Fibroblast of lung (primary cell): ENCODE measurements at regions not wholly inside any gene's neighbourhood (a gene's known extent, or its start where the extent isn't known, plus 50 kb on each side); places are given as distances from the start of the nearest gene placed in this dataset.
A peak's percentile ranks its signal among the peaks of the same experiment; 100 is the strongest.

Experiments used
- DNase-seq, 2 donors: peaks; one replicate each; pipeline versions ENCODE4 v3.0.0 to v3.0.0-alpha.2; 2010; ENCODE audit warnings: low read depth in 2 of 2
- H2AFZ ChIP-seq: 2 replicates; pipeline ENCODE4 v1.5.1; 2012; ENCODE audit warnings: low read length, control low read depth, inconsistent platforms
- H3K27ac ChIP-seq: 2 replicates; pipeline ENCODE4 v1.5.1; 2011; ENCODE audit warnings: low read length, control low read depth; ENCODE audit not compliant: insufficient read depth
- H3K27me3 ChIP-seq: 2 replicates; pipeline ENCODE4 v1.5.1; 2011; ENCODE audit warnings: mild to moderate bottlenecking, low read length; ENCODE audit not compliant: control insufficient read depth, insufficient read depth
- H3K36me3 ChIP-seq: 2 replicates; pipeline ENCODE4 v1.5.1; 2011; ENCODE audit warnings: low read length; ENCODE audit not compliant: control insufficient read depth, insufficient read depth
- H3K4me1 ChIP-seq: 2 replicates; pipeline ENCODE4 v1.5.1; 2011; ENCODE audit warnings: low read length; ENCODE audit not compliant: control insufficient read depth, insufficient read depth; ENCODE audit errors: extremely low read depth
- H3K4me2 ChIP-seq: 2 replicates; pipeline ENCODE4 v1.5.1; 2011; ENCODE audit warnings: low read length, control low read depth; ENCODE audit not compliant: insufficient read depth; ENCODE audit errors: extremely low read depth
- H3K4me3 ChIP-seq, 4 experiments: fragments of 200-600 bp in 1 of 4; sonication (generic) in 1 of 4; replicated peaks in 1 of 4; 2 replicates each; pipeline ENCODE4 v1.5.1; 2011 to 2016; ENCODE audit warnings: low read length in 4 of 4, low read depth in 3 of 4, mild to moderate bottlenecking in 3 of 4, control low read depth in 2 of 4, inconsistent platforms in 1 of 4, mixed read lengths in 1 of 4; ENCODE audit not compliant: insufficient read depth in 1 of 4; ENCODE audit errors: control extremely low read depth in 1 of 4
- H3K79me2 ChIP-seq: 2 replicates; pipeline ENCODE4 v1.5.1; 2012; ENCODE audit warnings: mild to moderate bottlenecking, low read length, inconsistent platforms; ENCODE audit not compliant: control insufficient read depth, insufficient read depth
- H3K9ac ChIP-seq: 2 replicates; pipeline ENCODE4 v1.5.1; 2011; ENCODE audit warnings: mild to moderate bottlenecking, low read length, control low read depth; ENCODE audit not compliant: insufficient read depth
- H3K9me3 ChIP-seq: 2 replicates; pipeline ENCODE4 v1.5.1; 2012; ENCODE audit warnings: low read depth, low read length; ENCODE audit not compliant: control insufficient read depth, insufficient read depth
- H4K20me1 ChIP-seq: 2 replicates; pipeline ENCODE4 v1.5.1; 2011; ENCODE audit warnings: low read length; ENCODE audit not compliant: control insufficient read depth, insufficient read depth; ENCODE audit errors: extremely low read depth
- EZH2 ChIP-seq: IDR thresholded peaks from 2 replicates; pipeline ENCODE4 v1.5.1; 2012; ENCODE audit warnings: low read length, control low read depth, mild to moderate bottlenecking; ENCODE audit errors: missing control alignments
- TF ChIP-seq, protein P1 (sequence below), 2 donors: IDR thresholded peaks in 1 of 2; conservative IDR thresholded peaks in 1 of 2; 1 replicate in 1 of 2; 2 replicates in 1 of 2; pipeline ENCODE4 v1.5.1; 2011 to 2012; ENCODE audit warnings: low read length in 2 of 2, control low read depth in 1 of 2, inconsistent platforms in 1 of 2, low read depth in 1 of 2, mild to moderate bottlenecking in 1 of 2

DNA sequence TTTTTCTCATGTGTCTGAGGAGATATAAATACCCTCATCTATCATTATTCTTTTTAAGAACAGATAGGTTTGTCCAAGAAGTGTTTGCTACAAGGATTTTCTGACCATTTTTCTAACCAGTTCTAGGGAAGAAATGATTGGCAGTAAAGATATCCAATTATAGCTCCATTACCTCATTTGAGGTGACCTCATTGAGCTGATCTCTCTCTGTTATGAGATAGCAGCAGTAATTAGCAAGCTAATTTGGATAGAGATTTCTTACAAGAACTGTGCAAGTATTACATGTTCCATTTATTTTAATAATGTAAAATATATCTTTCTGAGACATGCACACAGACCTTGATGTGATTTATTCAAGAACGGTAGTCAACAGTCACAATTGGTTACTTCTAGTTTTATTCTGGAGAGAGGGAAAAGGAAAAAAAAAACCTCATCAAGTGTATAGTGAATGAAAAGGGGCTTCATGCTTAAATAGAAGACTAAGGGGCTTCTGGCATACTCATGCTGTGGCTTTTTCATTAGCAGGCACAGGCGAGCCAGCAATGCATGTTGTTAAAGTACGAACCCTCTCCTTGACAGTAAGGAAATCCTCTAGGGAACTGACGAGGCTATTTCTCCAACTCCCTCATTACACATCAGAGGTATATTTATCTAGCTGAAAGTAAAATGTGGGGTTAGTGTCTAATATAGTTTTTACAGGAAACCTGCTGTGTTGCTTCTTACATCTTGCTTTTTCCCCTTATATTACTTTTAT, 127.3 kb downstream of the NUDT12 start:
- no peak overlapping the region for H3K4me2 ChIP-seq
- no peaks in the 10 kb centered on the region for H3K27me3 ChIP-seq
- H2AFZ ChIP-seq = no peak overlapping the region
- no peak for TF ChIP-seq EZH2
- TF ChIP-seq, protein P1, sequence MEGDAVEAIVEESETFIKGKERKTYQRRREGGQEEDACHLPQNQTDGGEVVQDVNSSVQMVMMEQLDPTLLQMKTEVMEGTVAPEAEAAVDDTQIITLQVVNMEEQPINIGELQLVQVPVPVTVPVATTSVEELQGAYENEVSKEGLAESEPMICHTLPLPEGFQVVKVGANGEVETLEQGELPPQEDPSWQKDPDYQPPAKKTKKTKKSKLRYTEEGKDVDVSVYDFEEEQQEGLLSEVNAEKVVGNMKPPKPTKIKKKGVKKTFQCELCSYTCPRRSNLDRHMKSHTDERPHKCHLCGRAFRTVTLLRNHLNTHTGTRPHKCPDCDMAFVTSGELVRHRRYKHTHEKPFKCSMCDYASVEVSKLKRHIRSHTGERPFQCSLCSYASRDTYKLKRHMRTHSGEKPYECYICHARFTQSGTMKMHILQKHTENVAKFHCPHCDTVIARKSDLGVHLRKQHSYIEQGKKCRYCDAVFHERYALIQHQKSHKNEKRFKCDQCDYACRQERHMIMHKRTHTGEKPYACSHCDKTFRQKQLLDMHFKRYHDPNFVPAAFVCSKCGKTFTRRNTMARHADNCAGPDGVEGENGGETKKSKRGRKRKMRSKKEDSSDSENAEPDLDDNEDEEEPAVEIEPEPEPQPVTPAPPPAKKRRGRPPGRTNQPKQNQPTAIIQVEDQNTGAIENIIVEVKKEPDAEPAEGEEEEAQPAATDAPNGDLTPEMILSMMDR (conservative IDR thresholded peaks at IDR 0.05 in 1 of 2, IDR thresholded peaks at IDR 0.05 in 1 of 2; ENCODE audit: low read depth in 1 of 2, low read length in 2 of 2) = no peak
- no peak overlapping the region for H3K27ac ChIP-seq
- DNase-seq = no peak
- no peaks in the 10 kb centered on the region for H4K20me1 ChIP-seq
- H3K79me2 ChIP-seq = no peaks in the 10 kb centered on the region
- peaks cover 2% of the 10 kb centered on the region for H3K4me1 ChIP-seq
- no peak overlapping the region for H3K4me3 ChIP-seq
- H3K9me3 ChIP-seq = no peaks in the 10 kb centered on the region
- no peaks in the 10 kb centered on the region for H3K36me3 ChIP-seq
- no peak overlapping the region for H3K9ac ChIP-seq

DNA sequence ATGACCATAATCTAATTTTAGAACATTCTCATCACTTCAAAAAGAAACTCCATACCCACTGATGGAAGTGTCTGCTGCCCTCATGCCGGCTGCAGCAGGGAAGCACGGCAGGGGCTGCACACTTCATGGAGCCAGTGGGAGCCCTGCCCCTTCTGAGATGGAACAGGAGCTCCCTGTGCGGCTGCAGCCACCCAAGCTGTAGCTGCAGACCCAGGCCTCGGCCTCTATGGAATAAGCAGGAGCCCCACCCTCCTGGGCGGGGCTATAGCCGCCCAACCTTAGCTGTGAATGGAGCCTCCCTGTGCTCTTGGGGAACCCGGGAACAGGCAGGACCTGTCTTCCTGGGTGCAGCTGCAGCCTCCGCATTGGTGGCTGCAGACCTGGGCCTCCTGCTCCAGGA, 128.5 kb downstream of the NUDT12 start:
- TF ChIP-seq, protein P1 (conservative IDR thresholded peaks at IDR 0.05 in 1 of 2, IDR thresholded peaks at IDR 0.05 in 1 of 2; ENCODE audit: low read depth in 1 of 2, low read length in 2 of 2) = no peak
- TF ChIP-seq EZH2 = no peak
- Histone ChIP-seq H4K20me1 (no peaks in the 10 kb centered on the region), H3K27me3 (no peaks in the 10 kb centered on the region), H3K27ac (no peak overlapping the region), H3K4me2 (peak overlapping the region; percentile 8), H3K4me3 (no peak overlapping the region), H3K79me2 (no peaks in the 10 kb centered on the region), H3K9me3 (no peaks in the 10 kb centered on the region), H2AFZ (no peak overlapping the region), H3K36me3 (no peaks in the 10 kb centered on the region), H3K9ac (no peak overlapping the region), H3K4me1 (peaks cover 2% of the 10 kb centered on the region)
- DNase-seq = no peak

DNA sequence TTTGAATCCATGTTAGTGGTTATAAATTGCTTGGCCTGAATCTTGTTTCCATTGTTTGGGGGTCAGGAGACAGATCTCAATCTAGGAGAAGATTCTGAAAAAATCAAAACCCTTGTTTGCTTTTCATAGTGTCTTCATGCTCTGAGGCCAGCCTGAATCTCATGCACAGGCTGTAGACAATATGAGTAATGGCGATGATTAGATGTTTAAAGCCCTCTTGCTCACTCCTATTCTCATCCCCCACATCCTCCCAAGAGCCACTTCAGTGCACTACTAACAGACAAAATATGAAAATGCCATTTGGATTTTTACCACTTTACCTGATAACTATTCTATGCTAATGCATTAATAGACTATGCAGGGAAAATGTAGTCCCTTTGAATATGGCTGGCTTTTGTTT, 129.4 kb downstream of the NUDT12 start:
- H3K4me2 ChIP-seq = no peak overlapping the region
- no peaks in the 10 kb centered on the region for H3K79me2 ChIP-seq
- no peak for TF ChIP-seq EZH2
- TF ChIP-seq, protein P1 (conservative IDR thresholded peaks at IDR 0.05 in 1 of 2, IDR thresholded peaks at IDR 0.05 in 1 of 2; ENCODE audit: low read depth in 1 of 2, low read length in 2 of 2) = no peak
- no peaks in the 10 kb centered on the region for H3K27me3 ChIP-seq
- no peaks in the 10 kb centered on the region for H3K36me3 ChIP-seq
- no peaks in the 10 kb centered on the region for H4K20me1 ChIP-seq
- H3K9ac ChIP-seq = no peak overlapping the region
- H3K4me3 ChIP-seq = no peak overlapping the region
- peaks cover 2% of the 10 kb centered on the region for H3K4me1 ChIP-seq
- H3K9me3 ChIP-seq = no peaks in the 10 kb centered on the region
- H3K27ac ChIP-seq = no peak overlapping the region
- no peak overlapping the region for H2AFZ ChIP-seq
- peak in 1 of 2 donors; percentile 68 for DNase-seq
